Gastrocnemius medialis (tissue), 4 donors: ENCODE measurements at regions not wholly inside any gene's neighbourhood (a gene's known extent, or its start where the extent isn't known, plus 50 kb on each side); places are given as distances from the start of the nearest gene placed in this dataset.

Experiments
- ATAC-seq, 2 donors: fragments of 150-250 bp; one replicate each; pipeline ENCODE4 v1.9.1; 2016
- DNase-seq, 2 donors: peaks; one replicate each; pipeline ENCODE4 v3.0.0-alpha.2; 2019
- H3K27ac ChIP-seq, 4 donors: fragments of 200-600 bp; sonication (generic); 1 replicate in 1 of 4; 2 replicates in 3 of 4; pipeline ENCODE4 v1.5.1; 2016 to 2018; ENCODE audit warnings: mild to moderate bottlenecking in 2 of 4, moderate library complexity in 1 of 4
- H3K27me3 ChIP-seq, 3 donors: fragments of 200-600 bp; sonication (generic) in 2 of 3; 1 replicate in 1 of 3; 2 replicates in 2 of 3; pipeline versions ENCODE4 v1.5.1 to v1.6.0; 2016 to 2019; ENCODE audit warnings: mild to moderate bottlenecking in 1 of 3, moderate library complexity in 1 of 3
- H3K36me3 ChIP-seq, 2 donors: fragments of 200-600 bp; sonication (generic) in 1 of 2; one replicate each; pipeline ENCODE4 v1.5.1; 2017 to 2018
- H3K4me1 ChIP-seq, 2 donors: fragments of 200-600 bp; sonication (generic) in 1 of 2; one replicate each; pipeline ENCODE4 v1.5.1; 2016 to 2017; ENCODE audit warnings: mild to moderate bottlenecking in 2 of 2
- H3K4me3 ChIP-seq, 4 donors: fragments of 200-600 bp; sonication (generic) in 3 of 4; 1 replicate in 1 of 4; 2 replicates in 3 of 4; pipeline ENCODE4 v1.5.1; 2016 to 2019; ENCODE audit warnings: mild to moderate bottlenecking in 2 of 4
- H3K9me3 ChIP-seq, 3 donors: fragments of 200-600 bp; sonication (generic) in 2 of 3; 1 replicate in 1 of 3; 2 replicates in 2 of 3; pipeline ENCODE4 v1.5.1; 2016 to 2019
- CTCF ChIP-seq, 5 experiments: fragments of 450-650 bp in 3 of 5; fragments of 200-600 bp in 2 of 5; sonication (generic) in 2 of 5; IDR thresholded peaks in 4 of 5; conservative IDR thresholded peaks in 1 of 5; 1 replicate in 4 of 5; 2 replicates in 1 of 5; pipeline ENCODE4 v1.5.1; 2016 to 2019; ENCODE audit warnings: antibody characterized with exemption in 5 of 5, mild to moderate bottlenecking in 3 of 5, moderate library complexity in 3 of 5
- POLR2A ChIP-seq, 2 donors: fragments of 450-650 bp; IDR thresholded peaks; one replicate each; pipeline ENCODE4 v1.6.1; 2017; ENCODE audit warnings: antibody characterized with exemption in 2 of 2, mild to moderate bottlenecking in 2 of 2, moderate library complexity in 2 of 2
- in situ Hi-C, 4 donors: fragments of 200-750 bp; cut with MboI; loops; one replicate each; pipeline versions ENCODE4 v1.15.0 to v1.8.0; 2017; ENCODE audit warnings: low sequenced_read_pairs in 4 of 4
- intact Hi-C: fragments of 100-400 bp; cut with DNase I; formaldehyde crosslinking; loops from one replicate; pipeline ENCODE4 v1.15.1; 2023; ENCODE audit warnings: low total_unique reads

DNA sequence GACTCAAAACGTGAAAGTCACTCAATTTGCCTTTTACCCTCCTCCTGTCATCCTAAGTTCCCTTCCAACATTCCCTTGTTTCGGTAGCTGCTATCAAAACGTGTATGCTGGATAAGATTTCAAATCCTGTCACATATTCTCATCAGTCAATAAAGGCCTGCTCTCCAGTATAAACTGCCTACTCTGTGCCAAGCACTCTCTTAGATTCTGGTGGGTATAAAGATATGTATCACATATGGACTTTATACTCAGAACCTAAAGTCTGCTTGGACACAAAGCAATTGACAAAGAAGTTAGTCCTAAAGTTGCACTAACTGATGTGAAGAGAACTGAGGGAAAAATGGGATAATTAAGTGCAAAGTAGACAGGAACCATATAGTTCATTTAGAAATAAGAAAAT, 476.6 kb upstream of the MARCKS start:
- Histone ChIP-seq H3K36me3 (no peaks in the 10 kb centered on the region), H3K9me3 (no peaks in the 10 kb centered on the region), H3K4me3 (no peak overlapping the region), H3K4me1 (no peaks in the 10 kb centered on the region), H3K27me3 (no peaks in the 10 kb centered on the region), H3K27ac (no peak overlapping the region)
- intact Hi-C loops (no loop called here), in situ Hi-C loops (no loop called here)
- ATAC-seq, result no peak
- no peak for DNase-seq
- TF ChIP-seq CTCF (IDR thresholded peaks at IDR 0.05 in 4 of 5, conservative IDR thresholded peaks at IDR 0.05 in 1 of 5) (no peak), POLR2A (IDR thresholded peaks at IDR 0.05) (no peak)

- ATAC-seq (no peak), DNase-seq (no peak)
- Histone ChIP-seq H3K9me3 (no peaks in the 10 kb centered on the region), H3K36me3 (no peaks in the 10 kb centered on the region), H3K4me3 (no peak overlapping the region), H3K27ac (no peak overlapping the region), H3K4me1 (no peaks in the 10 kb centered on the region), H3K27me3 (no peaks in the 10 kb centered on the region)
- in situ Hi-C loops (no loop called here), intact Hi-C loops (no loop called here)
- TF ChIP-seq POLR2A (IDR thresholded peaks at IDR 0.05), result no peak
- TF ChIP-seq CTCF (IDR thresholded peaks at IDR 0.05 in 4 of 5, conservative IDR thresholded peaks at IDR 0.05 in 1 of 5), result no peak
Observed at GRCh38 chr6:113381232-113381631, 475.9 kb upstream of the MARCKS start.

DNA sequence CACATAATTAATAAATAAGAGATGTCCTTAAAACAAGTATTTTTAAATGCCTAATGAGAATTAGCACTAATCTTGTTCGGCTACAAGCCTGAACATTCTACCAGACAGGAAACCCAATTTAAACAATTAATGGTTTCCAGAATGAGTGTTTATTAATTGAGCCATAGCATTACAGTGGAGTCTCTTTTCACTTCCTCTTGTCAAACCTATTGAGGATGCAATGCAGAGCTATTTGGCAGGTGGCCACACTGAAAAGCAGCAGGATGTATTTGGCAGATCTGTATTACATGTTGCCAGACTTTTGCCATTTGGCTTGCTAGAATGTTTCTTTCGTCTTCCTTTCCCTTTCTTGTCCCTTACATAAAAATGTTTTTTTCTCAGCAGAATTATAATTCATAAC, 475.2 kb upstream of the MARCKS start:
- Histone ChIP-seq H3K9me3 (no peaks in the 10 kb centered on the region), H3K36me3 (no peaks in the 10 kb centered on the region), H3K4me1 (no peaks in the 10 kb centered on the region), H3K27me3 (no peaks in the 10 kb centered on the region), H3K27ac (no peak overlapping the region), H3K4me3 (no peak overlapping the region)
- ATAC-seq (no peak), DNase-seq (peak in 1 of 2 donors; percentile 13)
- intact Hi-C loops (no loop called here), in situ Hi-C loops (no loop called here)
- no peak for TF ChIP-seq POLR2A (IDR thresholded peaks at IDR 0.05)
- TF ChIP-seq CTCF (IDR thresholded peaks at IDR 0.05 in 4 of 5, conservative IDR thresholded peaks at IDR 0.05 in 1 of 5), result no peak

DNA sequence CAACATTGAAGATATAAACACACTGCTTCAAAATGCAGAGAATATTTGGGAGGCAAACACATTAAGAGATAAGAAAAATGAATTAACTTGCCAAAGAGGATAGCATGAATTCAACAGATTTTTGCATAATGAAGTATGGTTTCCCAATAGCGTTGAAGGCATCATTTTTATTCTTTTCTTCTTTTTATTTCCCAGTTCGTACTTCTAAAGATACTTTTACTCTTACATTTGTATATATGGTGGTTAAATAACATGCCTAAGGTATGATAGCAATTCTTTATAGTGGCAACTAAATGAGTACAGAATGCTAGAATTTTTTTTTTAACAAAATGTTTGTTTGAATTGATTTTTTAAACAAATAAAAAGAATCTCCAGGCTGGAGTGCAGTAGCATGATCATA, 473.4 kb upstream of the MARCKS start:
- TF ChIP-seq CTCF (IDR thresholded peaks at IDR 0.05 in 4 of 5, conservative IDR thresholded peaks at IDR 0.05 in 1 of 5) (no peak), POLR2A (IDR thresholded peaks at IDR 0.05) (no peak)
- DNase-seq (no peak), ATAC-seq (no peak)
- Histone ChIP-seq H3K36me3 (no peaks in the 10 kb centered on the region), H3K4me3 (no peak overlapping the region), H3K9me3 (no peaks in the 10 kb centered on the region), H3K27ac (no peak overlapping the region), H3K27me3 (no peaks in the 10 kb centered on the region), H3K4me1 (no peaks in the 10 kb centered on the region)
- in situ Hi-C loops, result no loop called here
- intact Hi-C loops, result no loop called here

- no peak overlapping the region for H3K4me3 ChIP-seq
- H3K27ac ChIP-seq, result no peak overlapping the region
- TF ChIP-seq CTCF (IDR thresholded peaks at IDR 0.05 in 4 of 5, conservative IDR thresholded peaks at IDR 0.05 in 1 of 5) (no peak), POLR2A (IDR thresholded peaks at IDR 0.05) (no peak)
- H3K9me3 ChIP-seq, result no peaks in the 10 kb centered on the region
- no peaks in the 10 kb centered on the region for H3K36me3 ChIP-seq
- ATAC-seq (no peak), DNase-seq (no peak)
- intact Hi-C loops, result no loop called here
- in situ Hi-C loops, result no loop called here
- no peaks in the 10 kb centered on the region for H3K4me1 ChIP-seq
- no peaks in the 10 kb centered on the region for H3K27me3 ChIP-seq
Observed at GRCh38 chr6:113385020-113385431, 472.1 kb upstream of the MARCKS start.
